OCI-LY1 (cell line): ENCODE measurements at regions not wholly inside any gene's neighbourhood (a gene's known extent, or its start where the extent isn't known, plus 50 kb on each side); places are given as distances from the start of the nearest gene placed in this dataset.

Experiments used
- CTCF ChIP-seq: fragments of 200-600 bp; sonication (generic), shearing (Covaris generic); IDR thresholded peaks from 2 replicates; pipeline ENCODE4 v1.5.1; 2017; ENCODE audit warnings: mild to moderate bottlenecking, antibody characterized with exemption, low read length, moderate library complexity, mixed read lengths
- EZH2 ChIP-seq: fragments of 200-600 bp; sonication (generic), shearing (Covaris generic); IDR thresholded peaks from 2 replicates; pipeline ENCODE4 v1.8.0; 2017; ENCODE audit warnings: borderline replicate concordance, mixed run types, mild to moderate bottlenecking, antibody characterized with exemption, low read length, moderate library complexity, mixed read lengths

- TF ChIP-seq CTCF (no peak), EZH2 (no peak)
These were observed 397.3 kb upstream of the GRIN3A start for GRCh38 chr9:102135768-102136167.
